ENCODE measurements at regions not wholly inside any gene's neighbourhood (a gene's known extent, or its start where the extent isn't known, plus 50 kb on each side); places are given as distances from the start of the nearest gene placed in this dataset.

GRCh38 chr1:61627365-61627764, 97.6 kb downstream of the TM2D1 start:
- no peak for DNase-seq

GRCh38 chr1:61626816-61627215, 98.1 kb downstream of the TM2D1 start:
- DNase-seq, result no peak

DNA sequence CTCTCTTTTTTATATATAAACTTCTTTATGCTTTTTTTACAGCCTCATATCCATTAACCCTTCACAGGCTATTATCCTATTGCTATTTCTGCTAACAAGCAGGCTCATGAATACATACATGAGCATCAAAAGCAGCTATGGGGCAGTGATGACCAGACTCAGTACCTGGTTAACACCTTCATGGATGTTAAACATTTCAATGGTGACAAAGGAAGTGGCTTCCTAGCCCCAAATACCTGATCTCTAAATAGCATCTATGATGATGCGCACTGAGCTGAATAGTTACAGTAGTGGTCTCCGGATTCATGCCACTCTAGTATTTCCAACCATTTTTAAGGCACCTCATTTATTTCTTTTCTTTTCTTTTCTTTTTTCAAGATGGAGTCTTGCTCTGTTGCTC, 101.1 kb downstream of the TM2D1 start:
- no peak for DNase-seq

- DNase-seq, result no peak
Observed at GRCh38 chr1:61620536-61620935, 104.4 kb downstream of the TM2D1 start.

DNA sequence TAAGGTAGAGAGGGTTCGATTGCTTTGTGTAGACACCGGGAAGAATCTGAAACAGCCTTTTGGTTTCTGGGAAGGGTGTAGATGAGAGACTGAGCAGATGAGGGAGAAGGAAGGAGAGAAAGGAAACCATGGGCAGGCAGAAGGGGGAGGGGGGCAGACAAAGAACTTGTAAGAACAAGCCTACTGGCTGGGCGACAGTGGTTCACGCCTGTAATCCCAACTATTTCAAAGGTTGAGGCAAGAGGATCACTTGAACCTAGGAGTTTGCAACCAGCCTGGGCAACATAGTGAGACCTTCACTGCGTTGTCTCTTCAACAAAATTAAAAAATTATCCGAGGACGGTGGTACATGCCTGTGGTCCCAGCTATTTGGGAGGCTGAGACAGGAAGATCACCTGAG, 106.2 kb downstream of the TM2D1 start:
- no peak for DNase-seq

DNA sequence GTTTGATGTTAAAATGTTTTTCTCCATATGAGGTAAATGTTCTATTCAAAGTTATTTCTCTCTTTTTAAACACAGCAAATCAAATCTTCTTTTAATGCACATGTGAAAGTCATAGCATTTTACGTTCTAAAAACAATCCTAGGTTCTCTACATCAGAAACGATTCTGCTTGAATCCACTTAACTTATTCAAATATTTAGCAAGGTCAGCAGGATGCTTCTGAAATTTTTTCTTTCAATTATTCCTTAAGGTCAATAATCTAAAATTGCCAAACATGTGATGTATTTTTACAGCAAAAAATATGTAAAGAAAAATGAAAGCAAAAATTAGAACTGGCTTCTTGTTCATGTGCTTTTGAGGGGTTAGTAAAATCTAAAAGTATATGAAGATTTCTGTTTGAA, 106.7 kb downstream of the TM2D1 start:
- no peak for DNase-seq

- DNase-seq, result no peak
Observed at GRCh38 chr1:61616830-61617229, 108.1 kb downstream of the TM2D1 start.

DNA sequence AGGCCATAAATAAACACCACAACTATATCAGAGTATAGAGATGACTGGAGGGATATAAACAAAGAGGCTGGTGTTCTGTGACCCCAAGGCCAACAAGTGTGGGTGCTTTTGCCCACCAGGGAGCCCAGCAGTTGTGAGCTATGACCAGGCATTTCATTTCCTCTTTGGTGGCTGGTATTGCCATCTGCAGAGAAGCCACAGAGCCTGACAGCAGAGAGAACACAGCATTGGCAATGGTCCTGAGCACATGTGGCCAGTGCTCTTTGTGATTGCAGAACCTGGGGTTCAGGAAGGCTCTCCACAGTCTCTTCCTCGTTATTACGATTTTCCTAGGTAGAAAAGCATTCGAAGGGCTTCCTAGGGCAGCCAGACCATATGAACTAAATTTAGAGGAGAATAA, 112.3 kb downstream of the TM2D1 start:
- DNase-seq, result no peak

DNA sequence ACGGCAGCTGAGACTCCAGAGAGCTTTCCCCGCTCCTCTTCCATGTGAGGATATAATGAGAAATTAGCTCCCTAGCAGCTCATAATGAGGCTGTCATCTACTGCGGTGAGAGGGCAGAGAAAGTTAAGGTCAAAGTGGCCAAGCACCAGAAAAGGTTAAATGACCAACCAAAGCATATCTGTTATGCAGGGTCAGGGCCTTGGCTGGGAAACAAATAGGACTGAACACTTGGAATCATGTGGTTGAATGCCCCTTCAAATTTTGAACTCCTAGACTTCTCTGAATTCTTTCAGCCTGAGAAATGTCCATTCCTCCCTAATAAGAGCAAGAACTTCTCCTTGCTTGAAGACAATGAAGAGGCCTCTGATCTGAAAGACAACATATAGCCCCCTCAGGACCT, 115.9 kb downstream of the TM2D1 start:
- DNase-seq, result no peak

DNA sequence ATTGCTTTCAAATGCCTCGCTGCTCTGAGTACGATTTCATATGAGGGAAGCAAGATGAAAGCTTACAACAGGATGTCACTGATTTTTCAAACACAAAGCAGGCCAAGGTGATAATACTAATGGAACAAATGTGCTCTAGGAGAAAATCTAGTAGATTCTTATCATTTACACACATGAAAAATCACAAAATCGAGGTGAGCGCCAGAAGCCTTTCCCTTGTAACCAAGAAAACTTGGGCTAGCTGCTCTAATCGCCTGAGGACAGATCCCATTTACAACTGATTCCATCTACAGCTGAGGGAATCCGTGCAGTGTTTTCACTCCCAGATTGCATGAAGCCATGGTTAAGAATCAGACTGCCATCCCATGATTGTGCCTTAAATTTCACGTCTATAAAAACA, 117.5 kb downstream of the TM2D1 start:
- DNase-seq, result no peak

DNA sequence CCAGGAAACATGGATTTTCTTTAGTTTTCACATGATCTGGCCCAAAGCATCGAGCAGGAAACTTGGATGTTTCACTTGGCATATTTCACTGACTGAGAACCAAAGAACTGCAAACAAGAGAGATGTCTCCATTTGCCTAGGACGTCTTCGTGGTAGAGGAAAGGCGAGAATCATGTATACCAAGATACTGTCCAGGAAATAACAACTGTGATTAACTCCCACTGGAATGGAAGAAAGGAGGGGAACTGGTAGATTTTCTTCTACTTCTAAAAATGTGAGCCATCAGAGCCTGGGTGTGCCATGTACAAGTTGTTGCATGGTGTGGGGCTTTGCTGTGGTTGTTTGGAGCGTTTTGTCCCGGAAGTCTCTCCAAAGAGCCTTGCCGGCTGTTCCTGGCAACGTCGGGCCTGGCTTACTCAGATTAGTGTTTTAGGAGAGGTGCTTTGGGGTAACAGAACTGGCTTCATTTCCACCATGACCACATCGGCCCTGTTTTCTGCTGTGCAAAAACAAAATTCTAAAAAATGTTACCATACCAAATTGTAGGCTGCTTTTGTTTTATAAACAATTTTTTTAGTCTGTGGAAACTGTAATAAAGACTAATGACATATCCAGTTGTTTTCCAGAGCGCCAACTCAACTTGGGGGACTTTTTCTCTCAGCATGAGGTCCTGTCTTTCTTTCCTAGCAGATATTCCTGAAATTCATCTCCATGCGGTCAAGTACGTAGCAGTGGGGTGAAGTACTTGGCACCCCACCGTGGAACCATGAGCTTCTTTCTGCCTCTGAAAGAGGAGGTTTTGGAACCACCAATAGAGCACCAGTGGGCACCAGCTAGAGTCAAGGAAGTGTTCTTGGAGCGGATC, 118.3 kb downstream of the TM2D1 start:
- no peak for DNase-seq

GRCh38 chr1:61605607-61606321, 119.2 kb downstream of the TM2D1 start:
- no peak for DNase-seq

DNA sequence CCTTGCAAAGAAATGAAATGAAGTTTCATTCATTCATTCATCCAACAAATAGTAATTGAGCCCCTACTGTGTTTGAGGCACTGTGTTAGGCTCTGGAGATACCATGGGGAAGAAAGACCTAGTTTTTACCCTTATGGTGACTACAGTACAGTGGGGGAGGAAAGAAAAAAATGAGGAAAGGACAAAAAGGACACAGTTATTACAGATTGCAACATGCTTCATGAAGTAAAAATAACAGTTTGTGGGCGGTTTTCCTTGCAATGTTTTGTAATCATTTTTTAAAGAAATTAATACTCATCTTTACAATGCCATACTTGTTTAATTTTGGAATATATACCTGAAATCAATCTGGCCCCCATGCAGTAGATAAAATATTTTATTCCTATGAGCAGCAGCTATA, 120.3 kb downstream of the TM2D1 start:
- DNase-seq, result no peak

GRCh38 chr1:61604261-61604660, 120.7 kb downstream of the TM2D1 start:
- no peak for DNase-seq

DNA sequence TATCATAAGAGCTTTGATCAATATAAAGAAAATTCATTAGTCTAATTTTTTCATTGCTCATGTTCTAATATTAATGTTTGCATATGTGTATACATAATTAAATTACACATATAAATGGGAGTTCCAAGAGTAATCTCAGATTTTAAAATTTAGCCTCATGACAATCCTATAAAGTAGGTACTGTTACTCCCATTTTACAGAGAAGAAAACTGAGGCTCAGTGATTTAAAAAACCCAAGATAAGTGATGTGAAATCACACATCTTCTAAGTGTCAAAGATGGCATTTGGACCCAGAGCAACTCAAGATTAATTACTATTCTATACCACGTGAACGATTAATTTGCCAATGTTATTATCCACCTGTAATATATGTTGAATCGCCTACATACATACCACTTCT, 122.3 kb downstream of the TM2D1 start:
- DNase-seq, result no peak

GRCh38 chr1:61597601-61598000, 127.3 kb downstream of the TM2D1 start:
- no peak for DNase-seq

DNA sequence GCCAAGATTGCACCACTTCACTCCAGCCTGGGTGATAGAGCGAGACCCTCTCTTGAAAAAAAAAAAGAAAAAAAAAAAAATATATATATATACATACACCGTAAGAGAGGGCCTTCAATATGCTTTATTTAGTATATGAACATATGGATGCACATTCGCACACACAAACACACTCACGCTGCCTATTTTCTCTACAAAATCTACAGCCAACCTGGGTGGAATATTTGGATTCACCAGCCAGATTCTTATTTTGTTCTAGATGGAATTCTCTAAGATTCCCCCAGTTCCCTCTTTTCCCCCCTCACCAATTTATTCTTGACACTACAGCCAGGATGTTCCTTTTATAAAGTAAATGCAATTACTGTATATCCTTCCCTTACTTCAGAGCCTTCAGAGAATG, 131.6 kb downstream of the TM2D1 start:
- DNase-seq, result no peak

DNA sequence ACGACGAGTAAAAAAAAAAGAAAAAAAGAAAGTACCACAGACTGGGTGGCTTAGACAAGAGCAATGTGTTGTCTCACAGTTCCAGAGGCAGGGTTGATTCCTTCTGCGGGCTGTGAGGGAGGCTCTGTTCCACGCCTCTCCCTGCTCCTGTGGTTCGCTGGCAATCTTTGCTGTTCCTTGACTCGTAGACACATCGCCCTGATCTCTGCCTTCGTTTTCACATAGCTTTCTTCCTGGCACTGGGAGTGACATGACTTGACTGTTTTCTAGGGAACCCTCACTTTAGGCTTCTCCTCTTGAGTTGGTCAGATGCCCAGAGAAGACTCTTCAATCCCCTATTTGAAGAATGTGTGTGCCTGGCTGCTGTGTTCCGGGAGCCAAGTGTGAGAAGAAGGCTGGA, 133.6 kb downstream of the TM2D1 start:
- no peak for DNase-seq

GRCh38 chr1:61588736-61589672, 135.9 kb downstream of the TM2D1 start:
- peak; percentile 81 for DNase-seq

DNA sequence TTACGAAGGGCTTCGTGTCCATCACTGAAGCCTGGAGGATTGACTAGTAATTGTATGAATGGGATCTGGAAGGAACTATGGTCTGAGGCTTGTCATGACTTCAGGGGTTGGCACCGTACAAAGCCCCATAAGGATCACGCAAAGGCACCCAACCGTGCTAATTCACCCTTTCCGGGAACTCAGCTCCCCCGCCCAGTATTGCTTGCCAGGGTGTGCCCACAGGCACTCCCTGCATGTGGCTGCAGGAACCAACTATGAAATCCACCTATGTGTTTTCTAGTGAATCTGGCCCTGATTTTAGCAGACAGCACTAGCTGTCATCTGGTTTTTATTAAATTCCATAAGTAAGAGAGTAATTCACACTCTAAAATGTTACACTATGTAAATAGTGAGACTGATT, 139.2 kb downstream of the TM2D1 start:
- no peak for DNase-seq

DNA sequence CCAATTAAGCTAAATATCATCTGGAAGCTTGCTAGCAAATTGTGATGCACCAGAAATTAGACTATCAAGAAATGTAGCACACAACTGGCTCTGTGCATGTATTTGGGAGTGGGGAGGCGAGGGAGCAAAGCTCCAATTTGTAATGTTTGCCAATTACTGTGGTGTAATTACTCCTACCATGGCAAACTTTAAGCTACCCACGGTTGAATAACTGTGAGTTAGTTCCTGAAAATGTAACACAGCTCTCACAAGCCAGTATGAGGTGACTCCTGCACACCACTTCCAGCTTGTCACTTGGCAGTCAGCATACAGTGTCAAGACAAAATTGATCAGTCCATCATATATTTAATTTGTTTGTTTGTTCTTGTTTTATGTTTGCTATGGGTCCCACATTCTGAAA, 141.2 kb downstream of the TM2D1 start:
- DNase-seq, result no peak

GRCh38 chr1:61581251-61581650, 143.7 kb downstream of the TM2D1 start:
- DNase-seq, result no peak

GRCh38 chr1:61580417-61580816, 144.5 kb downstream of the TM2D1 start:
- DNase-seq, result no peak

Data from OCI-M1 (cell line).